ENCODE measurements at regions not wholly inside any gene's neighbourhood (a gene's known extent, or its start where the extent isn't known, plus 50 kb on each side); places are given as distances from the start of the nearest gene placed in this dataset.

DNA sequence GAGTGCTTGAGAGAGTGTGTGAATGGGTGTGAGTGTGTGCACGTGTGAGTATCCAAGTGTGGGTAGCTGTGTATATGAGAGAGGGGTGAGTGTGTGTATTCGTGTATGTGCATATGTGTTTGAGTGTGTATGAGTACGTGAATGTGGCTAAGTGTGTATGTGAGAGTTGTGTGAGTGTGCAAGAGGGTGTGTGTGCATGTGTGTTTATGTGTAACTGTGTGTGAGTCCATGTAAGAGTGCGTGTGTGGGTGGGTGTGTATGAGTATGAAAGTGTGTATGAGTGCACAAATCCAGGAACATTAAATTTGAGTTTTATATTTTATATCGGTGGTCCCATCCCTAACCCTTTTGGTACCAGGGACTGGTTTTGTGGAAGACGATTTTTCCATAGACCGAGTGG is 156.4 kb downstream of the TENT4A start:
- no peak for DNase-seq (ENCODE audit: low spot score)

DNA sequence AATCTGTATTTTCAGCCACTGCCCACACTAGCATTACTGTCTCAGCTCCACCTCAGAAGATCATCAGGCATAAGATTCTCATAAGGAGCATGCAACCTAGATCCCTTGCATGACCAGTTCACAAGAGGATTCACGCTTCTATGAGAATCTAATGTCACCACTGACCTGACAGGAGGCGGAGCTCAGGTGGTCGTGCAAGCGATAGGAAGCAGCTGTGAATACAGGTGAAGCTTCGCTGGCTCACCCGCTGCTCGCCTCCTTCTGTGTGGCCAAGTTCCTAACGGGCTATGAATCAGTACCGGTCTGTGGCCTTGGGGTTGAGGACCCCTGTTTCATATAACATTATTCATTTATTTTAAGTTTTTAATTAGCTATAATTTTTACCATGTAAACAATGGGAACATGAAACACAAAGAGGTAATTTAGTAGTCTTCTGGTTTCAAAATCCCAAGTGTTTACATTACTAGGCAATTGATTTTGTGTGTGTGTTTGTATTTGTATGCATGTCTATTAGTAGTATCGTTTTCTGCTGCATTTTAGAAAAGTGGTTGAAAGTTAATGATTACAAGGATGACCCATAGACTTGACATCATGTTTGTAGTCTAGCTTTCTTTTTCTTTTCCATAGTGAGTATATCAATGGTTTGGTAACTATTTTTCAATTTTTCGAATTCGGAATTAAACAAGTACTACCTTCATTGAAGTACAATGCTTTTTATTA is 159.4 kb downstream of the TENT4A start:
- DNase-seq (ENCODE audit: low spot score) = no peak

DNA sequence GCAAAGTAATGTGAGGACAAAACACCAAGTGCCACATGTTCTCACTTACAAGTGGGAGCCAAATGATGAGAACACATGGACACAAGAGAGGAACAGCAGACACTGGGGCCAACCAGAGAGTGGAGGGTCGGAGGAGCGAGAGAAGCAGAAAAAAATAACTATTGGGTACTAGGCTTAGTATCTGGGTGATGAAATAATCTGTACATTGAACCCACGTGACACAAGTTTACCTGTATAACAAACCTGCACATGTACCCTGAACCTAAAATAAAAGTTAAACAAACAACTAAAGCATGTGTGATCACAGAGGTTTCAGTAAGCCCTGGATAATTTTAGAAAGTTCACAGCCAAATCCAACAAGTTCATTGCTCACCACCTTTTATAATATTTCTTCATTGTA is 160.1 kb downstream of the TENT4A start:
- DNase-seq (ENCODE audit: low spot score) = no peak

DNA sequence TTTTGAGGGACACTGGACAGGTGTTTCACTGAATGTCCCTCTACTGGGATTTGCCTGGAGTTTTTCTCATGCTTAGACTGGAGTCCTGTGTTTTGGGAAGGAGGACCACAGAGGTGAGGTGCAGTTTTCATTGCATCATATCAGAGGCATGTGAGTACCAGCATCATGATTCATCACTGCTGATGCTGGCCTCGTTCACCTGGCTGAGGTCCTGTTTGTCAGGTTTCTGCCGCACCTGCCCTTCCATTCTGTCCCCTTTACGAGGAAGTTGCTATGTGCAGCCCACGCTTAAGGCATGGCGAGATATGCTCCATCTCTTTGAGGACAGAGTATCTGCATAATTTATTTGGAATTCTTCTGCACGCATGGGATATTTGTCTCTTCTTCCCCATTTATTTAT is 162.1 kb downstream of the TENT4A start:
- DNase-seq (ENCODE audit: low spot score) = no peak

DNA sequence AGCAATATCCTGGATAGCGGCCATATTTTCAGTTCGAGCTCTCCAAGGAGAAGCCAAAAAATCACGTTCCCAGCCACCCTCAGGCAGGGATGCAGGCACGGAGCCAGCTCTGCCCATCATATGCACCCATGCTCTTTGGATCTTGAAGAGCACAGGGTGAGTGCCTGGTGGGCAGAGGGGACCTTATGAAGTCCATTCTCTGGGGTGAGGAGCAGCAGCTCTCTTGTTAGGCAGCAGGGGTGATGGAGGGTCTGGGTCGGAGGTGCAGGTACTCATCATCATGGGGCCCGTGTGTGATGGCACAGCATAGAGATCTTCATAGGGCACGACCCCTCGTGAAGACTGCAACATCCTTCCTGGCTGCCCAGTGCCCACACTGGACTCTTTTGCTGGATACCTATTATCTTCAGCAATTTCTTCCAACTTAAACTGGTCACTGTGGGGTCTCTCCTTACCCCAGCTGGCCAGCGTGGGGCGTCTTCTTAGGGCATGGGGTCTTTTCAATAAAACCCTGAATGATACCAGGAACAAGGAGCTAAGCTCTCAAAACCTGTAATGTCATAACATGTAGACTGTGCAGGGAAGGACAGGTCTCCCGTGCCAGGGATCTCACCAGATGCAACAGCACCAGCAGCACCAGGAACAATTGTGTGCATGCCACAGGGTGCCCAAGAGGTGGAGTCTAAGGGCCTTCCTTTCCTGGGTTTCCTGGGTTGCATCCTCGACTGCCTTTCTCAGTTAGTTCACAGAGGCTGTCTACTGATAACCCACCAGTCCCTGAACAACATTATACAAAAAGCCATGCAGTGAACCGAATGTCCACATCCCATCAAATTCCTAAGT is 165.0 kb downstream of the TENT4A start:
- DNase-seq (ENCODE audit: low spot score) = no peak

DNA sequence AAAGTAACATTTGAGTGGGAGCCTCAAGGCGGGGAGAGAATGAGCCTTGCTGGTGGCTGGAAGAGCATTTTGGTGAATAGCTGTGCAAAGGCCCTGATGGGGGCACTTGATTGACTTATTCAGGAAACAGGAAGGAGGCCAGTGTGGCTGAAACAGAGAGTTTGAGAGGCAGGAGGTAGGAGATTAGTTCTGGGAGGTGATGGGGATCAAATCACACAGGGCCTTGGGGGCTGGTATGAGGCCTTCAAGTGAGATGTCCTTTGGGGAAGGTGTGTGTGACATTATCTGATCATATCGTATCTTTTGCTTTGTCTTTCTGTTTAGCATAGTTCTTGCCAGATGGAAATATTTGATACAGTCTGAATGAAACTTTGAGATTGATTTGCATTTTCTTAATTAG is 172.3 kb downstream of the TENT4A start:
- DNase-seq (ENCODE audit: low spot score) = no peak

DNA sequence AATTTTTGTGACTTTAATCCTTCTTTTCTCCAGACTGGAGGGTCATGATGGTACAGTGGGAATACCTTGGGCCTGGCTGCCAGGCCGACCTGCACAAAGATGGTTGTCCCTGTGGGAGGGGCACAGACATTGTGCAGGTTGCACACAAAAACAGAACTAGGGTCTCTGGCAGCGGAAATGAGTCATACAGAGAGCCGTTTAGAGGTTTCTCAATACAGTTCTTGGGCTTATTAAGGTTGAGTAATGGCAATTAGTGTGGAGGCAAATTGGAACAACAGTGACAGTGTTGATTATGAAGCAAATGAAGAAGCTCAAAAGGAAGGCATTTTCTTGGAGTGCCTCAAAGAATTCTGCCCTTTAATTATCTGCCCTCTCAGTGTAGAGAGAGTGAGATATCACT is 173.6 kb downstream of the TENT4A start:
- DNase-seq (ENCODE audit: low spot score) = no peak

DNA sequence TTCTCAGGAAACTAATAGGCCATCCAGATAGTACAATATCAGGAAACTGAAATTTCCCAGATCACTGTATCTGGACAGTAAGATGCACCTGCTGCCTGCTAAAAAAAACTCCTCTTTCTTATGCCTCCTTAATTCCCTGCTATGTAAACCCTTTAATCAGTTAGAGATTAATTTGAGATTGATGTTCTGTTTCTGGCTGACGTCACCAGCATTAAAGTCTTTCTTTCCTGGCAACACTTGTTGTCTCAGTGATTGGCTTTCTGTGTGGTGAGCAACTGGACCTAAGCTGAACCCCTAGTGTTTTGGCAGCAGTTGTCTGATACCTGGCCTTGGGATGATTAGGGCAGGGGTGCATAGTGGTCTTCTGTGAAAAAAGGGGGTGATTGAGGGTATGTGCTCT is 175.8 kb downstream of the TENT4A start:
- no peak for DNase-seq (ENCODE audit: low spot score)

DNA sequence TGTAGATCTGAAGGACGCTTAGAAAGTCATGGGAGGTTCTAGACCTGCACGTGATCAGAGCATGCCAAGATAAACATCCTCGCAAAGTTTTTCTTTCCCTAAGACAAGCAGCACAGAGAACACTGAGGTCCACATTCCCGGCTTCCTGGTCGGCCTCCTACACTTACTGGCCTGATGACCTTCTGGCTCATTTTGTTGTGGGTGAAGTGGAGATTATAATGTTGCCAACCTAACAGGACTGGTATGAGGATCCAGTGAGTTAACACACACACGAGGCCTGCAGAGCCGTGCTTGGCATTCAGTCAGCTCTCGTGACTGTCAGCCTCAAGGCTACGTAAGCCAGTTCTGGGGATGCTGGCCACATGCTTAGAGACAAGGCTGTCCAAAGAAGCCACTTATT is 186.0 kb downstream of the TENT4A start:
- no peak for DNase-seq (ENCODE audit: low spot score)

DNA sequence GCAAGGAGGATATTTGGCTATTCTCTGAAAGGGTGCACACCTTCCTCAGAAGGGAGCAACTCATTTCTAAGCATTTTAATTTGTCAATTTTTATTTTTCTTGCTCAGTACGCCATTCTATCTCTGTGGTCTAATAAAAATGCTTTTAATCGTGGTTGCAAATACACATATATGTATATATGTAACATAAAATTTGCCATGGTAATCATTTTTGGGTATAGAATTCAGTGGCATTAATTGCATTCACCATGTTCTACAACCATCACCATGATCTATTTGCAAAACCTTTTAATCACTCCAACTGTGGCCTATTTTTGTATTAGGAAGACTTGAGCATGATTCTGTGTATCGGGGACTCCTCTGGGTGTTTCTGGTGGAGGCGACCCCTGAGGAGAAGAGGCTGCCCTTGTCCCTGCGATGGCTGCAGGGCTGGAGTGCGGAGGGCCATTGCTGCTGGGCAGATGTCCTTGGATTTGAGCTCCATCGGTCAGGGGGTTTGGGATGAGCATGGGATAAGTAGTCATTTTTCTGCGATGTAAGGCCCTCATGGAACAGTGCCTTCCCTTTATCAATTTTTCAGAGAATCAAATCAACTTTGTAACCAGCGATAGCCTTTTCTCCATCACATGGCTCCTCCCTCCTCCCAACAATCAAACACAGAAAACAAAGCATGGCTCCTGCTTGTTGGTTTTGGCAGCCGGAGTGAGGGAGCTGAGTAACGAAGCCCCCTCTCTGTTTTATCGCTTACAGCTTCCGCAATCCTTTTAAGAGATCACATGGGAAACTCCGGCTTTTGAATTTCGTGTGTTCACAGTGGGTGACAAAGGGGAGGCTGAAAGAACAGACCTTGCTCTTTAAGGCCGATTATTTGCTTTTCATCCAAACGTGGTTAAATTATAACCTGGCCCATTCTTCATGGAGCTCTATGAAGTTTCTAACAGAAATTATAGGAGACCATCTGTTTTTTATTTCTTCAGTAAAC is 187.3 kb downstream of the TENT4A start:
- no peak for DNase-seq (ENCODE audit: low spot score)

DNA sequence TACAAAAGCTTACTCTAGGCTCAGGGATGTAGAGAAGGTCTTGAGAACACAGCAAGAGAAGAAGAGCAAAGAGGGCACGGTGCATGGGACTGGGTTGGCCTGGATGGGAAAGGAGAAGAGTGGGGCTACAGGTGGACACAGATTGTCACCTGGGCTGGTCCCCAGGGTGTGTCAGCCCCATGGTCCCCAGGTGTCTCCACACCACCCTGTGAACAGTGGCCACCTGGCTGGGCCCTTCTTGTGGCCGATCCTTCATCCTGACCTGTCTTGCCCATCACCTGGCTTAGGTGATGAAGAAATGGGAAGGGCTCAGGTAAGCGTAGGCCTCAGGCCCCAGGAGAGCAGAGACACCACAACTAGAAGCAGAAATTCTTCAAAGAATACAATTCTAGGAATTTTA is 188.9 kb downstream of the TENT4A start:
- DNase-seq (ENCODE audit: low spot score) = no peak

DNA sequence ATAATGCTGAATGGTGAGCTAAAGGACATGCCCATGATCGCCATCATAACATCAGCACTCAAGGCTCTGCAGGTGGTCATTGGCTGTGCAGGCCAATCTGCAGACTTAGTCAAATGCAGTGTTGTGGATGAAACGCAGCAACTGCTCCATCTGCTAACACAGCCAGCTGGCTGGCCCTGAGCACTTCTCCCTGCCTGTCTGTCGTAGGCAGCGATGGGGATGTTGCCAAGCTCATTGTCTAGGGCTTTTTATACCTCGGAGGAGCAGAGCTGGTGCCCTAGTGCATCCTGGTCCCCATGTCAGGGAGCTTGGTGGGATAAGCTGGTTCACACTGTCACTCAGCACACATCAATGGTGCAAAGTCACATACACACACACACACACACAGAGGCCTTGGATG is 189.4 kb downstream of the TENT4A start:
- DNase-seq (ENCODE audit: low spot score) = no peak

DNA sequence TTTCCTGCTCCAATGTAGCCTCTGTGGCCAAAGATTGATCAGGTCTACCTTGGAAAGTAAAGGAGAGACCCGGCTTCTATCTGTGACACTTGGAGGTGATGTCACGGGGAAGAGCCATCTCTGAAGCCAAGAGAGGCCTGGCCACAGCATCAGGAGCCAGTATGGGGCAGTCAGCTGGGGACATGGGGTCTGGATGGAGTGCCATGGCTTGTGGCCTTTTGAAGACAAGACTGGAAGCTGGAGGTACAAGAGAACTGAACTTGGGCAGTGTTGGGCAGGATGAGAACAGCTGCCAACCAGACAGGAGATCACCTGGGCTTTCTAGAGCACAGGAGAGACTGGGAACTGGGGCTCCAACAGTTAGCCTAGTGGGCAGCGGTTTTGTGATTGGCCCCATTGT is 190.7 kb downstream of the TENT4A start:
- no peak for DNase-seq (ENCODE audit: low spot score)

DNA sequence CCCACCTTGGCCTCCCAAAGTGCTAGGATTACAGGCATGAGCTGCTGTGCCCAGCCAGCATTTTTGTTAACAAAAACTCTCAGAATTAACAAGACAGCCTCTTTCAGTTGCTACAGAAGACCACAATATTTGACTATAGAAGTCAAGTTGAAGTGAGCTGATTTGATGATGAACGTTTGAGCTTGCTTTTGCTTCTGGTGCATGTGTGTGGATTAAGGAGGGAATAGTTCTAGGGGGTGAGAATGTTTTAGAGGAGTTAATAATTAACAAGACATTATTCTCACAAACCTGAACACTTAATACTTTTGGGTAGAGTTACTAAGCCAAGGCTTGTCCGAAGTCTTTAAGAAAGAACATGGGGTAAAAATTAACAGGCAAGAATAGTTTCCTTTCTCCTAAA is 191.6 kb downstream of the TENT4A start:
- DNase-seq (ENCODE audit: low spot score) = no peak

DNA sequence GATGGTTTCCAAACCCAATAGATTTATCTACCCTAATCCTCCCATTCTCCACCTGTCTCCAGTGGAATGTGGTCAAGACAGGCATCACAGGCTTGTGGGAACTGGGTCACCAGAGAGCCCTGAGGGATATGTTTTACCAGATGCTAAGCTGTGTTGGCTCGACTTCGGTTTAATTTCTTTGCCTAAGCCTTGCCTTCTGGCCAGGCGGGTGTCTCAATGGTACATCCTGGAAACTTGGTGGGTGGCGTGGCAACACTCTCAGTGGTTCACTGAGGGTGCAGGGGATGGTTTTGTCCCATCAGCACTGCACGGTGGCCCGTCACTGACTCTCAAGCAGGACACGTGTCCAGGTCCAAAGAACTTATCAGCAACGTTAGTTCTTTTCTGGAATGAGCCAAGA is 192.2 kb downstream of the TENT4A start:
- DNase-seq (ENCODE audit: low spot score) = no peak

DNA sequence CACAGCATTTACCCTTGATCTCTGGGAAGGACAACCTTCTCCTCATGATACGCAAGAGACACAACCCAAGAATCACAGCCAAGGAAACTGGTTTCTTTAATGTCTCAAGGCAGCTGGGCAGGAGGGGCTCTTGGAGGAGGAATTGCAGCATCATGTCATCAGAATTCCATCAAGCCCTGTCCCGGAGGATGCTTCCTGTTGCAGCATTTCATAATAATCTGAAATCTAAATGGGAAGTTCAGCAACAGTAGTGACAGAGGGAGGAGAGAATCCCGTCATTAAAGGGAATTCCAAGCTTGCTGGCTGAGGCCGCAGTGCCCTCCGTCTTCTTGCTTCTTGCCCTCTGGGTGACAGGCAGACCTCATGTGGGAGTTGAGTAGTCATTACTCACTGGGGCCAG is 192.7 kb downstream of the TENT4A start:
- no peak for DNase-seq (ENCODE audit: low spot score)

DNA sequence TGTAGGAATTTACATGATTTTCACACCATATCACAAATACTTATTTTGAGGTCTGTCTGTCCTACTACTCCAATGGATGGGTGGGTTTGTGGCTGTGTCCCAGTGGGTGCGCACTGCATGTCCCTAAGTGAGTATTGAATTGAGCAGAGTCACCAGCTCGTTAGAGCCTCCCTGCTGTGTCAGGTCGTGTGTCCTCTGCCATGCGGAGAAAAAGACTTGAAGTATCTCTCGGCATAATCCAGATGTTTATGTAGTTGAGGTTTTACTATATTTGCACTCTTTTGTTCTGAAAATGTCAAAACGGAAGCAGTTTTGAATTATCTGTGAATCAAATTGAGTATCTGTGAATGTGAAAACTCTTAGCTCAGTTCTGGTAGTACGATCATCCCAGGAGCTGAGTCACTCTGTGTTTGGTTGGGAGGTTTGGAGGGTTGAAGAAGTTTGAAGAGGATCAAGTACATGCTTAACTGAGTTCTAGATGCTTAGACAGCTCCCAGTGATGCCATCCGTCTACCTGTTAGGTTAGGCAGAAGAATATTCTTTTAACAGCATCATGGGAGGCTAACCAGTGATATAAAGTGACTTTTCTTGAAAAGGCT is 194.2 kb downstream of the TENT4A start:
- no peak for DNase-seq (ENCODE audit: low spot score)

DNA sequence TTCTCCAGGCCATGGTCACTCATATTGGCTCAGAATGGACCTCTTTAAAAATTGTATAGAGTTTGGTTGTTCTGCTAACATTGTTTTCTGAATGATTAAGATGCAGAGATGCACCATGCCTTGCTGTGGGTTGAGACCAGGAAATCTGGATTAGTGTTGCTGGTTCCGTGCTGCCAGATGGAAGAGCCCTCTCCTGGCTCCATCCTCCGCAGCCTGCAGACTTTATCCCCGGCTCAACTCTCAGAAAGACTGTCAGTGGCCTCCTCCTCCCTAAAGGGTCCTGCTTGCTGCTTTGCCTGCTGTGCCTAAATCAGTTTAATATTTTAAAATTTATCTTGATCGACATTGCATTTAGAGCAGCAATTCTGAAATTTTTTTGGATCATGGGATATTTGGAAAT is 196.7 kb downstream of the TENT4A start:
- DNase-seq (ENCODE audit: low spot score) = no peak

DNA sequence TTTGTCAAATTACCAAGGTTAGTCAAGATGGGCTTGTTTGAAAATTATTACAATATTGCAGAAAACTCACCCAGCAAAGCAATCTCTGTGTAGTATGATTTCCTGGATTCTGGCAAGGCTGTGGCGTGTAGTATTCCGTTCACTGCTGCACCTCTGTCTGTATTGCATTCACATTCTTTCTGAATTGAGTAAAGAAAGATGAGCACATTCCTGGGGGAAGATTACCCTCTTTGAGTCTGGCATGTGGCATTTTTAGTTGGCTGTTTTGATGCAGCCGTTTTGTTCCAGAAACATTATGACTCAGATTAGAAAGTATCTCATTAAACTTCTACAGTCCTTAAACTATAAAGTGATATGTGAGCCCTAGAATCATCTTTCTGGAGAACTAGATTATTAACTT is 197.7 kb downstream of the TENT4A start:
- DNase-seq (ENCODE audit: low spot score) = no peak

DNA sequence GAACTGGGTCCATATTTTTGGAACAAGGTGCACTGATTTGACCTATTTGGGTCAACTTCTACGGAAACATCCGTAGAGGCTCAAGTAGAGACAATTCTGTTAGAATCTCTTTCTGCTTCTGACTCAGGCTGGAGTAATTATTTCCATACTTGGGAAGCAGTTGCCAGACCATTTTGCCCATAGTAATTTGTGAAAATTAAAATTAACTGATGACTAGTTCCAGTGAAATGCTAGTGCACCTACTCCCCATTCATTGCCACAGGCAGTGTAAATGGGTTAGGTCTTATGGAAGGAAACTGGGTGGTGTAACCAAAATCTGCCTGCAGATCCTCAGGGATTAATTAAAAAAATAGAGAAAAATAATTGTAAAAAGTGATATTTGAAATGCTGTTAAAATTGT is 201.1 kb downstream of the TENT4A start:
- DNase-seq (ENCODE audit: low spot score) = no peak

DNA sequence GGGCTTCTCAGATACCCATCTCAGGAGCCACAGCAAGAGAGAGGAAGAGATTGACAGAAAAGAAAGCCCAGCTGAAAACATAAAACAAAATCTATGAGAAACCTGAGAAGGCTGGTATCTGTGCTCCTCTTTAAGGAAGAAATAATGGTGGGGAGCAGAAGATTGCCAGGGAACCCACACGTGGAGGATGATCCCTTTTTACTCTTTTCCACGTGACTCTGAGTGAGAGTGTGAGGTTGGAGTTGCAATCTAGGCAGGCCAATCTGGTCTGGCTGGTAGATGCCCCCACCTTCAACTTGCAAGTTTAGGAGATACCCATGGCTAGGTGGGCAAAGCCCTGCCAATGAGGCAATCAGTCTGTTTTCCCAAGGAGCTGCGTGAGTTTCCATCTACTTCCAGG is 202.3 kb downstream of the TENT4A start:
- no peak for DNase-seq (ENCODE audit: low spot score)

DNA sequence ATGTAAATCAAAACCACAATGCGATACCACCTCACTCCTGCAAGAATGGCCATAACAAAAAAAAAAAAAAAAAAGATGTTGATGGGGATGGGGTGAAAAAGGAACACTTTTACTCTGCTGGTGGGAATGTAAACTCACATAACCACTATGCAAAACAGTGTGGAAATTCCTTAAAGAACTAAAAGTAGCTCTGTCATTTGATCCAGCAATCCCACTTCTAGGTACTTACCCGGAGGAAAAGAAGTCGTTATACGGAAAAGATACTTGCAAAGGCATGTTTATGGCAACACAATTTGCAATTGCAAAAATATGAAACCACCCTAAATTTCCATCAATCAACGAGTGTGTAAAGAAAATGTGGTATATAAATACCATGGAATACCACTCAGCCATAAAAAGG is 205.0 kb downstream of the TENT4A start:
- no peak for DNase-seq (ENCODE audit: low spot score)
